ENCODE measurements at regions not wholly inside any gene's neighbourhood (a gene's known extent, or its start where the extent isn't known, plus 50 kb on each side); places are given as distances from the start of the nearest gene placed in this dataset.
"Not testable (repeated sequence)": the region's sequence is repeated elsewhere in the genome, so short reads cannot be mapped to it uniquely, and the experiment has no call there.

GRCh38 chr21:38041493-38041892, 125.2 kb upstream of the KCNJ6 start:
- DNase-seq (ENCODE audit: low spot score), result no peak

DNA sequence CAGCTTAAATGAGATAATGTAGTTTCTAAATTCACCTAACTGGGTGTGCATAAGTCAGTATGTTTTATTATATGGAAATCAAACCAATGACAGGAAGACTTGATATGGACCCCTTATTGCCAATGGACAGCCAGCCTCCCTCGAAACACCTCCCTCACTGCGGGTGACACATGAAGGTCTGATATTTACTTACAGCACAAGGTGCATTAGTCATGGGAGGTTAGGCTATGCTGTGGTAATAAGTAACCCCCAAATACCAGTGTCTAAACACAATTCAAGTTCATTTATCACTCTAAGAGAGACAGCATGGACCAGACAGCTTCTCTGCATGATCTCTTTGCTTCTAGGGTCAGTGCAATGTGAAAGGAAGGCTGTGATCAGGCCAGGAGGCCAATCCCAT, 126.0 kb upstream of the KCNJ6 start:
- DNase-seq (ENCODE audit: low spot score), result no peak

DNA sequence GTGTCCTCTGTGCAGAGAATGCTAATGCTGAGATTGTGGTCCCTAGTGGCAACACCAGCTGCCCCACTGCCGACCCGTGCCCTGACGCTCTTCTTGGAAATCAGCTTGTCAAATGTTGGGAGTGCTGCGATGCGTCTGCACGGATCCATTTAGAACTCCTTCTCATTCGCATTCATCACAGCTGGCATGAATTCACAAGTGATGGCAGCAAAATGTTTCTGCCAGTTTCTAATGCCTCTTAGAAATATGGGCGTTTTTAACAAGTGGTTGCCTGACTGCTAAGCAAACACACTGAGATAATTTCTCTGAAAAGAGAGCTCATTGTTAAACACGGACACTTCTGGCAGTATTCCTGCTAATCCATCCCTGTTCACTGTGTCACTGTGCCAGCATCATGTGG, 131.9 kb upstream of the KCNJ6 start:
- DNase-seq (ENCODE audit: low spot score), result no peak

DNA sequence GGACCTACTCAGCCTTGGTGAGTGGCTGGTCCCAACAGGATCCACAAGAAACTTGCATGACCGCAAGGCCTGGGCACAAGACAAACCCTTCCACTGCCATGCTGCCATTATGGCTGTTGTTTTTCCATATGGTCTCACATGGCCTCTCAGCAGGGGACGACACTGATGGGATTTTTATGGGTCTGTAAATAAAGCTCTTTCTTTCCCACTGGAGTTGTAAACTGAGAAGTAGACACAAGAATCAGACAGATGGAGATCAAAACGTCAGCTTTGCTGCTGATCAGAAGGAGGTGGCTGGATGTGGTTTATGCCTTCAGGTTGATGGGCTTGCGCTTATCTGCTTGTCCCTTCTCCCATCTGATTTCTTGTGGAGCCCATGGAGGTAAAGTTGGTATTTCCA, 138.1 kb upstream of the KCNJ6 start:
- DNase-seq (ENCODE audit: low spot score), result no peak

DNA sequence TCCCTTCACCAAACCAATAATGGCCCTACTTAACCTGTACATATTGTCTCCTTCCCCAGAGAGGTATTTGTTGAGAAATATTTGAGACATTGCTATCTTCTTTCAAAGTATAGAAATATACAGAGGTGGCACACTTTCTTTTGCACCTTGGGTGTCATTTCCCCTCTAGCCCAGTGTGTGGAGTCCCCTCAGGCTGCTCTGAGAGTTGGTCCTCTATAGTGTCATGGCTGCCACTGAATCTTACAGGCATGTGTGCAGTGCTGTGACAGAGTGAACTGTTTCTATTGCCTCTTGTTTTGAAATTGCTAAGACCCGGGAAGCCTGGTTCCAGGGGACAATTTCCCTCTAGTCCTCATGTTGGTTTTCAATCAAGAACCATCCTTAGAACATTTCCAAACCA, 140.2 kb upstream of the KCNJ6 start:
- no peak for DNase-seq (ENCODE audit: low spot score)

DNA sequence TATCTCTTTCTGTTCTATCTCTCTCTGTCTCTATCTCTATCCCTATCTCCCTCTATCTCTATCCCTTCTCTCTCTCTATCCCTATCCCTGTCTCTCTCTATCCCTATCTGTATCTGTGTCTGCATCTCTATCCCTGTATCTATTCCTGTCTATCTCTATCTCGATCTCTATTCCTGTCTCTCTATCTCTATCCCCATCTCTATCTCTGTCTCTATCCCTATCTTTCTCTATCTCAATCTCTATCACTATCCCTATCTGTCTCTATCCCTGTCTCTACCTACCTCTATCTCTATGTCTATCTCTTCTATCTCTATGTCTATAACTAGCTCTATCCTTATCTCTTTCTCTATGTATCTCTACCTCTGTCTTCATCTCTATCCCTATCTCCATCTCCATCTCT, 141.4 kb upstream of the KCNJ6 start:
- no peak for DNase-seq (ENCODE audit: low spot score)

DNA sequence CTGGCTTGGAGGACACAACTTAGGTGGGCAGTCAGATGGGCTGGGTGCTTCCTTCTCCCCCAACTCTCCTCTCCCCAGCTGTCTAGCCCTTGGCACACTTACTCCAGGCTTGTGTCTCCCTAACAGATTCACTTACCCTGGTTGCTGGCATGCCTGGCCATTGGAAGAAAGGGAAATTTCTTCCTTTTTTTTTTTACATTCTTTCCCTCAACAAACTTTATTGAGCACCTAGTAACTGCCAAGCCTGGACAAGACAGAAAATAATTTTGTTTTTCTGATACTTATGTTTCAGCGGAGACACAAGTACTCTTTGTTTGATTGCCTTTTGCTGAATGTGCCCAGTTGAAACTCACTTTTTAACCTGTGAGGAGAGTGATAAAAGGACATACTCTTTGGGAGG, 144.3 kb upstream of the KCNJ6 start:
- DNase-seq (ENCODE audit: low spot score), result no peak

DNA sequence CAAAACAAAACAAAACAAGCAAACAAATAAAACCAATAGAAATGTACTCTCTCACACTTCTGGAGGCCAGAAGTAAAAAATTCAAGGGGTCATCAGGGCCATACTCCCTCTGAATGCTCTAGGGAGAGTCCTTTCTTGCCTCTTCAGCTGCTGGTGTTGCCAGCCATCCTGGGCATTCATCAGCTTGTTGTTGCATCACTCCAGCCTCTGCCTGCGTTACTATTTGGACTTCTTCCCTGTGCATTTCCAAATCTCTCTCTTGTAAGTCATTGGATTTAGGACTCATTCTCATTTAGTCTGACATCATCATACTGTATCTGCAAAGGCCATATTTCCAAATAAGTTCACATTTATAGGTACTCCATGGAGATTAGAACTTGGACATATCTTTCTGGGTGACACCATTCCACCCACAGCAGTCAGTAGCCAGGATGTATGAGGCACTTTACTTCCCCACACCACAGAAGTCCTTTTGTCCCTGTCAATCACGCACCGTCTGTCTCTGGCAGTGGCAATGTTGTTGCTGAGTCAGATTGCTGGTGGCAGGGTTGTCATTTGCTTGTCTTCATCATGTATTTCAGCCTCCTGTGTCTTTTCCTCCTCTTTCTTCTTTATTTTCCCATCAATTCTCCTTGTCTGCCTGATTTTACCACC, 151.0 kb upstream of the KCNJ6 start:
- DNase-seq (ENCODE audit: low spot score), result no peak

- DNase-seq (ENCODE audit: low spot score), result no peak
These were observed 156.2 kb upstream of the KCNJ6 start for GRCh38 chr21:38072489-38072888.

DNA sequence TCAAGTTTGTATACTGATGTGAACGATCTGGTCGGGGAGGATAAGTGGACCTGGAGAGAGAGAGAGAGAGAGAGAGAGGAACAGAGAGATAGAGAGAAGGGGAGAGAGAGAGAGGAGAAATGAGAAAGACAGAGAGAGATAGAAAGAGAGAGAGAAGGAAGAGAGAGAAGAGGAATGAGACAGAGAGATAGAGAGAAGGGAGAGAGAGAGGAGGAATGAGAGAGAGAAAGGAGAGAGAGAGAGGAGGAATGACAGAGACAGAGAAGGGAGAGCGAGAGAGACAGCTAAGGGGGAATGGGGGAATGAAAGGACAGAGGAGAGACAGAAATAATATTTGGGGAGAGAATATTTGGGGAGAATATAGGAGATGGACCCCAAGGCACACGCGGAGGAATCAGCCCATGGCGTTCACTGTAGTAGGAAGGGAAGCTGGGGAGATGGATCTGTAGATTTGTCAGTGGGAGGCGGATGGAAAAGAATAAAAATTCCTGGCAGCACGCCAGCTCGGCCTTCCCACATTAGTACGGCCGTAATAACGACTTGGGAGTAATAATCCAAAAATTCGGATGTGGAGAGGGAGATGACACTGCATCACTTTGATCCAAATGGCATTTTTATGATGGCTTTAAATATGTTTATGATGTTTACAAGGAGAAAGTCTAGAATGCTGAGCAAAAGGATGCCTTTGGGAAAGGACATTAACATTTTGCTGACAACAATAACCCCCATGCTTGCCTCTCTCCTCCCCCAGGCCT, 159.8 kb upstream of the KCNJ6 start:
- DNase-seq (ENCODE audit: low spot score), result no peak

DNA sequence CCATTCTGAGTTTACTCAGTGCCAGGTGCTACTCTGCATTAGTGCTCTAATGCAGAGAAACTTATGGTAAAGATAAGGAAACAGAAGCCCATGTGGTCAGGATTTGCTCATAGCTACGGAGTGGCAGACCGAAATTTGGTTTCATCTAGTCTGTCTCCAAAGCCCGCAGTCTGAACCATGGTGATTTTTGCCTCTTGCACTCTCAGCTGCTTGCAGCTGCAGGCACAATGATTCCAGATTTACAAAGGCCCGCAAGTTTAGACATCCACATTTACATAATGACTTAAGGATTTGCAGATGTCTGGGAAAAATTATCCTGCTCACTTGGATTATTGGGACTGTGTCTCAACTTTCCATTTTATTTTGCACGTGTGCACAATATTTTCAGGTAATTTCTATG, 161.3 kb upstream of the KCNJ6 start:
- no peak for DNase-seq (ENCODE audit: low spot score)

- no peak for DNase-seq (ENCODE audit: low spot score)
These were observed 164.6 kb upstream of the KCNJ6 start for GRCh38 chr21:38080888-38081287.

GRCh38 chr21:38081708-38082107, 165.5 kb upstream of the KCNJ6 start:
- no peak for DNase-seq (ENCODE audit: low spot score)

DNA sequence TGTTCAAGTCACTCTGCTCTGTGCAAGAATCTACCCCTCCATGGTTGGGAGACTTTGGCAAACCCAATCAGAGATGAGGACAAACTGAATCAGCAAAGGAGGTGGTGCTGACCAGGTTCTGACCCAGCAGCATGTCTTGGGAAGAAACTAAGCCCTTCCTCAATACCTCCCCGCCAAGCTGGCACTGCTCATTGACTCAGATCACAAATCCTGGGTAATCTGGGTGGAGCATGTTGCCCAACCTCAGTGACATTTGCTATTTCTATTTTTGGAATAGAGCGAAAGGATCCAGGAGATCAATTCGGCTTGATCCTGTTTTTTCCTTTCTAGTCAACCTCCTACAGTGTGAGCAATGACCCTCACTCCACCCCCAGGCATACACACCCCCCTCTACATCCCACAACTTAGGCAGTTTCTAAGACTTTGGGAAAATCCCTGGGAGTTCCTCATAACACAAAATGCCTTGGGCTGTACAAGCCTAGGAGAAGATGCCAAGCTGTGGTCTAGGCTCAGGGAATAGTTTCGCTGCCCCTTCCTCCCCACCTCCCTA, 166.8 kb upstream of the KCNJ6 start:
- no peak for DNase-seq (ENCODE audit: low spot score)

DNA sequence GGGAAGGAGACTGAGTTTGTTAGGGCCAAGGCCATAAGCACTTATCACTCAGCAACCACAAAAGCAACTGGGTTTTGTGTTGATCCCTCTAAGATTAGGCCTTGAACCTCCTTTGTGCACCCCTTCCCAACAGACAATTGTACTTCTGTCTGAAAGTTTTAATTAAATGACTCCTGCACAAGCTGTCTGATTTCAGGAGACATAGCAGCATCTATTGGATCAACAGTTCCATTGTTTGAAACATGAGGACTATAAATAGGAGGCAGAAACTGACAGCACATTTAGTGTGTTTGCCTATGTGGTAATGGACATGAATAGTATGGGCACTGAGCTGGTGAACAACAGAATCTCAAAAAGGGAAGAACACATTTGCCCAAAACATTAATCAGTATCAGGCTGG, 167.3 kb upstream of the KCNJ6 start:
- DNase-seq (ENCODE audit: low spot score), result no peak

DNA sequence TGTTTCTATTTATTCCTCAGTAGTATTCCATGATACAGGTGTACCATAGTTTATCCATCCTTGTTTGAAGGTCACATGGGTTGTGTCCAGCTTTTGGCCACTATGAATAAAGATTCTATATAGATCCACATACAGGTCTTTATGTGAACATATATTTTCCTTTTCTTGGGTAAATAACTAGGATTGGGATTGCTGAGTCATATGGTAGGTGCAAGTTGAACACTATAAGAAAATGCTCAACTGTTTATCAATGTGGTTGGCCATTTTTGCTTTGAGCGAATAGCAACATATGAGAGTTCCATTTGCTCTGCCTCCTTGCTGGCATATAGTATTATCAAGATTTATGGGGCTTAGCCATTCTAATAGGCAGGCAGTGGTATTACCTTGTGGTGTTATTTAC, 170.2 kb upstream of the KCNJ15 start:
- no peak for DNase-seq (ENCODE audit: low spot score)

DNA sequence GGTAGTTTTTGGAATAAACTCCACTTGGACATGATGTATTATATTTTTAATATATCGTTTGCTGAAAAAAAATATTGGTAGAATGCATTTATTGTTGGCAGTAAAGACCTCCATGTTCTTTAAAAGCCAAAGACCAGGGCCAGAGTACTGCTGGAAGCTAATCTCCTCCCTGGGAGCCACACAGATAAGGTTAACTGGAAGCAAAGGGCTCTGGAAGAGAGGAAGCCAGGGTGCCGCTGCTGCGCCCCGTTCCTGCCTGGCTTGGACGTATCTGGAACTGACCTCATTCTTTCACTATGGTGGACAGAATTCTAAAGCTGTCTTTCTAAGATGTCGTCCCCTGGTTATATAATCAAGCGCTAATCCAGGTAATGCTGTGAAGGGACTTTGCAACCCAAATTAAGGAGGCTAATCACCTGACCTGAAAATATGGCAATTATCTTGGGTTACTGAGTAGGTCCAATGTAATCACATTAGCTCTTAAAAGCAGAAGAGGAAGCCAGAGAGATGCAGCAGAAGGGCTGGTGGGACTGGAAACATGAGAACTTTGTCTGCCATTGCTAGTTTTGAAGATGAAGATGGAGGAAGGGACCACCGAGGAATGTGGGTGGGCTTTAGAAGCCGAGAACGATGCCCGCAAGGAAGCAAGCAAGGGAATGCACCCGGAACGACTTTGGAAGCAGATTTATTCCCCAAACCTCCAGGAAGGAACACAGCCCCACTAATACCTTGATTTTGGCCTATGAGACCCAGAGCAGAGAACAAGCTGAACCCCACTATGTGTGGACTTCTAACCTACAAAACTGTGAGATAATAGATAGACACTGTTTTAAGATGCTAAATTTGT, 167.7 kb upstream of the KCNJ15 start:
- no peak for DNase-seq (ENCODE audit: low spot score)

DNA sequence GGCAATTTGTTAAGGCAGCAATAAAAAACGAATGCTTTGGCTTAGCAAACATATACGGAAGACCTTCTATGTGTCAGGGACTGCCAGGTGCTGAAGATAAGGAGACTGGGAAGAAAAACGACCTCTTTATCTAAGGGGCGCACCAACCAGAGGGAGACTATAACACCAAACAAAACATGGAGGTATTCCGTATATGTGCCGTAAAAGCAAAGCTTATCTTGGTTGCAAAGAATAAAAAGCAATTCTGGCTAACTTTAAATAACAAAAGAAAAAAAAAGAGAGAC, 167.1 kb upstream of the KCNJ15 start:
- no peak for DNase-seq (ENCODE audit: low spot score)

- not testable (repeated sequence) for DNase-seq (ENCODE audit: low spot score)
These were observed 165.7 kb upstream of the KCNJ15 start for GRCh38 chr21:38091061-38091460.

DNA sequence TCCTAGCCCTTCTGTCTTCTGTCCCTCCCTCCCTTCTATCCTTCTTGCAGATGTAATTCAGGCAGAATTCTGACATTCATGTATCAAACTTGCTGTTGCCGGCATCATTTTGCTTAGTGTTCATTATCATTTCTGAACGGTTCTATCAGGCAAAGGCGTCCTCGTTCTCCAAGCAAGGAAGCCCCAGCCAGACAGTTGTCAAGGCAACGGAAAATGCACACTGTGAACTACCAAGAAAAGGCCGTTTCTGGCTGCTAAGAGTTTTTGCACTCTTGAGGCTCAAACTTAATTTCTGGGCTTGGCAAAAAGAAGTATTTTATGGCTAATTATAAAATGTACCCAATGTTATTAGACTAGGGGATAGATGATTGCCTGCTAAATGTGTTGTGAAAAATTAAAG, 164.7 kb upstream of the KCNJ15 start:
- no peak for DNase-seq (ENCODE audit: low spot score)

- no peak for DNase-seq (ENCODE audit: low spot score)
These were observed 161.6 kb upstream of the KCNJ15 start for GRCh38 chr21:38095220-38095619.

DNA sequence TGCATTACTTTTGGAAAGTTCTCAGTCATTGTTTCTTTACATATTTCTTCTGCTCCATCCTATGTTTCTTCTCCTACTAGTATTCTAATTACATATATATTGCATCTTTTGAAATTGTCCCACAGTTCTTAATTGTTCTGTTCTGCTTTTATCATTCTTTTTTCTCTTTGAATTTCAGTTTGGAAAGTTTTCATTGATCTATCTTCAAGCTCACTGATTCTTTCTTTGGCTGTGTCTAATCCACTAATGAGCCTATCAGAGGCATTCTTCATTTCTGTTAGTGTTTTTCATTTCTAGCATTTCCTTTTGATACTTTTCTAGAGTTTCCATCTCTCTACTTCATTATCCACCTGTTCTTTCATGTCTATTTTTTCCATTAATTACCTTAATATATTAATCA, 159.0 kb upstream of the KCNJ15 start:
- DNase-seq (ENCODE audit: low spot score), result no peak

DNA sequence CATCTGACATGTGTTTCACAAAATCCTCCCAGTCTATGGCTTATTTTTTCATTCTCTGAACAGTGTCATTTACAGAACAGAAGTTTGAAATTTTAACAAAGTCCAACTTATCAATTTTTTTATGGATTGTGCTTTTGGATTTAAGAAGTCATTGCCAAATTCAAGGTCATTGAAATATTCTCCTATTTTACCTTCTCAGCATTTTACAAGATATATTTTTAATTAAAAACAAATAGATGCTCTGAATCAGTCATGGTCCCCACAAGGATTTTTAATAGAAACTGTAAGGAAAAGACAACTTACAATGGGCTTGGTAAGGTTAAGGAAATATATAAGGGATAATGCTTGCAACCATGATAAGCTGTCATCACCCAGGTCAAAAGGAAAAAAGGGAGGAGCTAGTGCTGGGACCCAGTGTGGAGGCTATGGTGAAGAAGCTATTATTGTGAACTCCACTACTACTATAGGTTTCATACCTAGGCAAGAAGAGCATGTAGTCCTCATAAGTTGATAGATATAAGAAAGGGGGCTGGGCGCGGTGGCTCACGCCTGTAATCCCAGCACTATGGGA, 144.5 kb upstream of the KCNJ15 start:
- DNase-seq (ENCODE audit: low spot score), result no peak
